ENCODE measurements at regions not wholly inside any gene's neighbourhood (a gene's known extent, or its start where the extent isn't known, plus 50 kb on each side); places are given as distances from the start of the nearest gene placed in this dataset.

DNA sequence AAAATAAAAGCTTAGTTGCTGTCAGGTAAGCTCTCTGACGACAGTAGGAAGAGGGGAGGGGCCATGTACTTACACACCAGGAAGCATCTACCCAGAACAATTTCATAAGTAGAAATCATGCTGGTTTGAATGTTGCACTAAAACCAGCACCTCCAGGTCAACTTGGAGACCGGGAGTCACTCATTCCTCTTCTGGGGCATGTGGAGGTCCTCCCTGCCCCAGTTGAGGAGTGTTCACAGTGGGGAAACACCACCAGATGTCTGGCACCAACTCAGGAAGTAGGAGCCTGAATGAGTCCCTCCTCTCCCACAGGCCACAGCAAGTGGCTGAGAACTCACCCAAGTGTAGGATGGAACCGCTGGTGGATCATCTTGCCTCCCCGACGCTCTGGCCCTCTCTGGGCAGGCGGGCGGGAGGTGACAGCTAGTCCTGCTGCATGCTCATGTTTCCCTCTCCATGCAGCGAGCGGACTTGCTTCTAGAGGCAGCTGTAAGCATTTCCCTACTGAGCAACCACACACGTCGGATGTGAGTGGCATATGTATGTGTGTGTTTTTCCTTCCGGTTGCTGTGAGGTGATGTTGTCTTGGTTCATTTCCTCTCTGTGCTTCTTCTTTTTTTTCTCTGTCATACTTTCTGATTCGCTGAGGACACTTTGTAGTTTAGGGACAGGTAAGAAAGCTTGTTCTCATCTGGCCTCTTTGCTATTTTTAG is 149.5 kb upstream of the NEDD9 start:
- Mint-ChIP-seq H3K27ac (ENCODE audit: unreplicated experiment) (no peak overlapping the region), H3K27me3 (ENCODE audit: low read depth) (no peaks in the 10 kb centered on the region), H3K4me3 (ENCODE audit: unreplicated experiment) (no peak overlapping the region), H3K4me1 (ENCODE audit: low read depth) (peaks cover 26% of the 10 kb centered on the region), H3K36me3 (ENCODE audit: low read depth) (no peaks in the 10 kb centered on the region), H3K9me3 (ENCODE audit: low read depth) (peaks cover 4% of the 10 kb centered on the region)
- DNase-seq (ENCODE audit: low spot score) = no peak
- TF ChIP-seq, protein P1, sequence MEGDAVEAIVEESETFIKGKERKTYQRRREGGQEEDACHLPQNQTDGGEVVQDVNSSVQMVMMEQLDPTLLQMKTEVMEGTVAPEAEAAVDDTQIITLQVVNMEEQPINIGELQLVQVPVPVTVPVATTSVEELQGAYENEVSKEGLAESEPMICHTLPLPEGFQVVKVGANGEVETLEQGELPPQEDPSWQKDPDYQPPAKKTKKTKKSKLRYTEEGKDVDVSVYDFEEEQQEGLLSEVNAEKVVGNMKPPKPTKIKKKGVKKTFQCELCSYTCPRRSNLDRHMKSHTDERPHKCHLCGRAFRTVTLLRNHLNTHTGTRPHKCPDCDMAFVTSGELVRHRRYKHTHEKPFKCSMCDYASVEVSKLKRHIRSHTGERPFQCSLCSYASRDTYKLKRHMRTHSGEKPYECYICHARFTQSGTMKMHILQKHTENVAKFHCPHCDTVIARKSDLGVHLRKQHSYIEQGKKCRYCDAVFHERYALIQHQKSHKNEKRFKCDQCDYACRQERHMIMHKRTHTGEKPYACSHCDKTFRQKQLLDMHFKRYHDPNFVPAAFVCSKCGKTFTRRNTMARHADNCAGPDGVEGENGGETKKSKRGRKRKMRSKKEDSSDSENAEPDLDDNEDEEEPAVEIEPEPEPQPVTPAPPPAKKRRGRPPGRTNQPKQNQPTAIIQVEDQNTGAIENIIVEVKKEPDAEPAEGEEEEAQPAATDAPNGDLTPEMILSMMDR (IDR thresholded peaks at IDR 0.05) = no peak

- no peaks in the 10 kb centered on the region for H3K27me3 Mint-ChIP-seq (ENCODE audit: low read depth)
- H3K4me3 Mint-ChIP-seq (ENCODE audit: unreplicated experiment) = no peak overlapping the region
- H3K4me1 Mint-ChIP-seq (ENCODE audit: low read depth) = peaks cover 26% of the 10 kb centered on the region
- H3K9me3 Mint-ChIP-seq (ENCODE audit: low read depth) = peaks cover 4% of the 10 kb centered on the region
- no peak overlapping the region for H3K27ac Mint-ChIP-seq (ENCODE audit: unreplicated experiment)
- DNase-seq (ENCODE audit: low spot score) = no peak
- TF ChIP-seq, protein P1 (IDR thresholded peaks at IDR 0.05) = no peak
- no peaks in the 10 kb centered on the region for H3K36me3 Mint-ChIP-seq (ENCODE audit: low read depth)
Observed at GRCh38 chr6:11380969-11381744, 148.7 kb upstream of the NEDD9 start.

DNA sequence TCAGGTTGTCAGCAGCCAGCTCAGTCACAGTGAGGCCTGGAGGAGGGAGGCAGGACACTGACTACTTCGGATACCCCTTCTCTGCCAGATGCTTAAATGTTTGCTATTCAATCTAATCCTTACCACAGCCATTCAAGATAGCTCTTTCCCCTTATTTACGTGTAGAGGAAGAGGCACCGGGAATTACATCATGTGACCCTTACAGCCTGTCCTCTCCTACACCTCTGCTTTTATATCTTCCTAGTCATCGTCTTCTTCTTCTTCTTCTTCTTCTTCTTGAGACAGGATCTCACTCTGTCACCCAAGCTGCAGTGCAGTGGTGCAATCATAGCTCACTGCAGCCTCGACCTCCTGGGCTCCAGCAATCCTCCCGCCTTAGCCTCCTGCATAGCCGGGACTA is 148.1 kb upstream of the NEDD9 start:
- TF ChIP-seq, protein P1 (IDR thresholded peaks at IDR 0.05) = no peak
- peaks cover 26% of the 10 kb centered on the region for H3K4me1 Mint-ChIP-seq (ENCODE audit: low read depth)

DNA sequence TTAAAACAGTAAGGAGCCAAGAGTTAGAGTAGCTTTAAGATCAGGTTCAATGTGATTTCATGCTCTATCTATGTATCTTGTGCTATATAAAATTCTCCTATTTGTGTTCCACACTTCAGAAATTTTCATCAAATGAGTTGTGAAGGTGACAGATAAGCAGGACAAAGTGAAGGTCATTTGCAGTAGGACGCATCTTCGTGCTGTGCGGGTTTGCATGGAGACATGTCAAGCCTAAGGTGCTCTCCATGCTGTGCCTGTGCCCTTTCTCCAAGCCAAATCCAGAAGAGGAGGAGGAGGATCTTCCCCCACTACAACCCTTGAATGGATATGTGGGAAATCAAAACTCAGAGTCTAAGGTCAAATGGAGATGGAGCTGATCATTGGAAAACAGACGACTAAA is 147.3 kb upstream of the NEDD9 start:
- Mint-ChIP-seq H3K4me1 (ENCODE audit: low read depth) (peaks cover 20% of the 10 kb centered on the region), H3K4me3 (ENCODE audit: unreplicated experiment) (no peak overlapping the region), H3K27me3 (ENCODE audit: low read depth) (no peaks in the 10 kb centered on the region), H3K27ac (ENCODE audit: unreplicated experiment) (no peak overlapping the region), H3K36me3 (ENCODE audit: low read depth) (no peaks in the 10 kb centered on the region), H3K9me3 (ENCODE audit: low read depth) (peaks cover 4% of the 10 kb centered on the region)
- TF ChIP-seq, protein P1 (IDR thresholded peaks at IDR 0.05) = no peak
- DNase-seq (ENCODE audit: low spot score) = no peak

More for the DNA sequence above, 148.1 kb upstream of the NEDD9 start:
- Mint-ChIP-seq H3K36me3 (ENCODE audit: low read depth) (no peaks in the 10 kb centered on the region), H3K4me3 (ENCODE audit: unreplicated experiment) (no peak overlapping the region), H3K27ac (ENCODE audit: unreplicated experiment) (peak overlapping the region; percentile 36), H3K9me3 (ENCODE audit: low read depth) (peaks cover 4% of the 10 kb centered on the region), H3K27me3 (ENCODE audit: low read depth) (no peaks in the 10 kb centered on the region)
- DNase-seq (ENCODE audit: low spot score) = no peak

DNA sequence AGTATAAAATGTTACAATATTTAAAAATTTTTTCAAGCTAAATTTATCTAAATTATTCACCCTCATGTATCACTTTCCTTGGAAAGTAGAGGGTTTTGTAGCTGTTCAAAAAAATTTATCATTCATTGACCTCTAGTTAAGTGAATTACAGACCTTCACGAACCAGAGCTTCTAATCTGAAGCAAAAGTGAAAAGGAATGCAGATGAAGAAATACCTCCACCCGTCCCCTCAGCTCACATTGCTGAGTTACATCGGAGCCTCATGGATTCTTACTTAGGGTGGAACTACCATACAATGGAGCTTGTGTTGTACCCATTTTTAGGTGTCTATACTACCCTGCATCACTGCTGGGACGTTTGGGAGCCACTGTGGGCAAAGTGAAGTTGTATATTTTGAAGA is 146.2 kb upstream of the NEDD9 start:
- DNase-seq (ENCODE audit: low spot score) = no peak
- Mint-ChIP-seq H3K27ac (ENCODE audit: unreplicated experiment) (no peak overlapping the region), H3K4me1 (ENCODE audit: low read depth) (peaks cover 10% of the 10 kb centered on the region), H3K4me3 (ENCODE audit: unreplicated experiment) (no peak overlapping the region), H3K9me3 (ENCODE audit: low read depth) (peaks cover 4% of the 10 kb centered on the region), H3K27me3 (ENCODE audit: low read depth) (no peaks in the 10 kb centered on the region), H3K36me3 (ENCODE audit: low read depth) (no peaks in the 10 kb centered on the region)
- TF ChIP-seq, protein P1 (IDR thresholded peaks at IDR 0.05) = no peak

Measured in chondrocyte (in vitro differentiated cells).